Lung (tissue), 11 donors: ENCODE measurements at regions not wholly inside any gene's neighbourhood (a gene's known extent, or its start where the extent isn't known, plus 50 kb on each side); places are given as distances from the start of the nearest gene placed in this dataset.

ENCODE experiments used
- ATAC-seq: fragments of 200-7000 bp; cut with Tn5 transposase; one replicate; pipeline ENCODE4 v1.9.1; 2020; ENCODE audit warnings: moderate number of reproducible peaks; ENCODE audit not compliant: insufficient read depth, low FRiP score
- DNase-seq, 3 donors: peaks; one replicate each; pipeline ENCODE4 v3.0.0-alpha.2; 2013 to 2017
- H3K27ac ChIP-seq, 2 donors: one replicate each; pipeline ENCODE4 v1.5.1; 2013; ENCODE audit warnings: mild to moderate bottlenecking in 2 of 2, moderate library complexity in 2 of 2, control low read depth in 1 of 2, inconsistent platforms in 1 of 2, low read depth in 1 of 2, low read length in 1 of 2
- H3K27me3 ChIP-seq, 3 donors: one replicate each; pipeline ENCODE4 v1.5.1; 2013; ENCODE audit warnings: low read length in 2 of 3; ENCODE audit not compliant: control insufficient read depth in 3 of 3, insufficient read depth in 3 of 3
- H3K36me3 ChIP-seq, 4 donors: one replicate each; pipeline ENCODE4 v1.5.1; 2013; ENCODE audit warnings: low read length in 4 of 4, mild to moderate bottlenecking in 1 of 4, moderate library complexity in 1 of 4; ENCODE audit not compliant: control insufficient read depth in 4 of 4, insufficient read depth in 4 of 4
- H3K4me1 ChIP-seq, 5 donors: one replicate each; pipeline ENCODE4 v1.5.1; 2013; ENCODE audit warnings: low read length in 5 of 5, mild to moderate bottlenecking in 2 of 5, moderate library complexity in 1 of 5; ENCODE audit not compliant: control insufficient read depth in 5 of 5, insufficient read depth in 5 of 5
- H3K4me3 ChIP-seq: one replicate; pipeline ENCODE4 v1.5.1; 2013; ENCODE audit warnings: mild to moderate bottlenecking, control low read depth, moderate library complexity
- H3K9ac ChIP-seq, 2 donors: one replicate each; pipeline ENCODE4 v1.5.1; 2013; ENCODE audit warnings: low read length in 2 of 2, control low read depth in 1 of 2; ENCODE audit not compliant: insufficient read depth in 1 of 2
- H3K9me3 ChIP-seq, 4 donors: one replicate each; pipeline ENCODE4 v1.5.1; 2013; ENCODE audit warnings: low read length in 3 of 4, mild to moderate bottlenecking in 1 of 4, moderate library complexity in 1 of 4; ENCODE audit not compliant: control insufficient read depth in 4 of 4, insufficient read depth in 3 of 4
- WGBS, 2 donors: extraction: QIAGEN DNeasy Blood & Tissue Kit; methylation state at CpG; one replicate each; pipeline ENCODE4 v1.1.7; 2013; 5-methylcytosine and 5-hydroxymethylcytosine counted together
- TF ChIP-seq, protein P1 (sequence below): IDR thresholded peaks from 2 replicates; pipeline ENCODE4 v1.5.1; 2012; ENCODE audit warnings: mild to moderate bottlenecking; ENCODE audit errors: control extremely low read depth, extremely low read depth
- donor health status: control.
- donor health status: control.
- donor health status: Bipolar disorder and iron deficiency.
- donor health status: healthy.
- donor health status: DM: yes; HTN: yes; CAD: no.

DNA sequence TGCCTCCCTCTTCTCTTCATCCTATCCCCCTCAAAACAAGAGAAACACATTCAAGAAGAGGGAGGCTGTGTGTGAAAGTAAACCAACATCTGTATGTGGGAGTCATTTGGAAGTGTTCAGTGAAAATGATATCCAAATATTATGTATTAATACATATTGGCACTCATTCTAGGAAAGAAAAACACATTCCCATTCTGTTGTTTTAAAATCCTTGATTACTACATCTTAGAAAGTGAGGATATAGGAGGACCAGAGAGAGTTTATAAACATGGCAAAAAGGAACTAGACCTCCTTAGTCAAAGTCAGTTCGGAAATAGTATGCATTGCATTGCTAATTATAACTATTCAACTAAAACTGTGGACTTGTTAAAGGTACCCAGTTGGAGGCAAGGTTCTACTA, 786.6 kb downstream of the ADGRL2 start:
- Histone ChIP-seq H3K9me3 (no peaks in the 10 kb centered on the region), H3K27me3 (no peaks in the 10 kb centered on the region), H3K27ac (no peak overlapping the region), H3K9ac (no peak overlapping the region), H3K4me1 (no peaks in the 10 kb centered on the region), H3K36me3 (no peaks in the 10 kb centered on the region), H3K4me3 (no peak overlapping the region)
- TF ChIP-seq, protein P1, sequence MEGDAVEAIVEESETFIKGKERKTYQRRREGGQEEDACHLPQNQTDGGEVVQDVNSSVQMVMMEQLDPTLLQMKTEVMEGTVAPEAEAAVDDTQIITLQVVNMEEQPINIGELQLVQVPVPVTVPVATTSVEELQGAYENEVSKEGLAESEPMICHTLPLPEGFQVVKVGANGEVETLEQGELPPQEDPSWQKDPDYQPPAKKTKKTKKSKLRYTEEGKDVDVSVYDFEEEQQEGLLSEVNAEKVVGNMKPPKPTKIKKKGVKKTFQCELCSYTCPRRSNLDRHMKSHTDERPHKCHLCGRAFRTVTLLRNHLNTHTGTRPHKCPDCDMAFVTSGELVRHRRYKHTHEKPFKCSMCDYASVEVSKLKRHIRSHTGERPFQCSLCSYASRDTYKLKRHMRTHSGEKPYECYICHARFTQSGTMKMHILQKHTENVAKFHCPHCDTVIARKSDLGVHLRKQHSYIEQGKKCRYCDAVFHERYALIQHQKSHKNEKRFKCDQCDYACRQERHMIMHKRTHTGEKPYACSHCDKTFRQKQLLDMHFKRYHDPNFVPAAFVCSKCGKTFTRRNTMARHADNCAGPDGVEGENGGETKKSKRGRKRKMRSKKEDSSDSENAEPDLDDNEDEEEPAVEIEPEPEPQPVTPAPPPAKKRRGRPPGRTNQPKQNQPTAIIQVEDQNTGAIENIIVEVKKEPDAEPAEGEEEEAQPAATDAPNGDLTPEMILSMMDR, result no peak
- 78 to 84% methylated on average over 1 of the region's 1 CpG for WGBS, 2 donors
- no peak for DNase-seq
- no peak for ATAC-seq

DNA sequence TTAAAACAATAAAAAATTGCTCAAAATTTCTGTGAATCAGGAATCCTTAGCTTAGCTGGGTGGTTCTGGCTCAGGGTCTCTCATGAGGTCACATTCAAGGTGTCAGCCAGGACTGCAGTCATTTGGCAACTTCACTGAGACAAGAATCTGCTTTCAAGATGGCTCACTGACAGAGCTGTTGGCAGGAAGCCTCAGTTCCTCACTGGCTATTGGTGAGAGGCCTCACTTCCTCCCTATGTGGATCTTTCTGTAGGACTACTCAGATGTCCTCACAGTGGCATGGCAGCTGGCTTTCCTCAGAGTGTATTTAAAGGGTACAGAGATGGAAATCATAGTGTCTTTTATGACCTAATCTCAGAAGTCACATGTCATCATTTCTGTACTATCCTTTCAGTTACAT, 785.7 kb downstream of the ADGRL2 start:
- TF ChIP-seq, protein P1, result no peak
- Histone ChIP-seq H3K9ac (no peak overlapping the region), H3K4me3 (no peak overlapping the region), H3K9me3 (no peaks in the 10 kb centered on the region), H3K36me3 (no peaks in the 10 kb centered on the region), H3K27ac (no peak overlapping the region), H3K27me3 (no peaks in the 10 kb centered on the region), H3K4me1 (no peaks in the 10 kb centered on the region)
- DNase-seq (peak; percentile 26 to 61 (median 53)), ATAC-seq (no peak)

DNA sequence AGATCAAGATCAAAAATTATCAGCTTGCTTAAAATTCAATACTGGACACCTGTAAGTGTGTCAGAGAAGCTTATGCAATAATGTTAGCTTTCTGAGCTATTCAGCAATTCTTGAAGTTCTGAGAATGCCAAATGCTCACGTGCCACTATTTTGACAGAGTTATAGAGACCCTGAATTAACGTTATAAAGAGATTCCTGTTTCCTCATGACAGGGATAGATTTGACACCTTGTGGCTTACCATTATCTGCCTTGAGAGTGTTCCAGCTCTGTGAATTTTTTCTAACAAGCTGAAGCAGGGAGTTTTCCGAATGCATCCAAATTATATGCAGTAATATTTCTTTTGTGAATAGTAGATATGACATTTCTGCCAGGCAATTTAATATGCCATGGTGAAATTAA, 781.6 kb downstream of the ADGRL2 start:
- TF ChIP-seq, protein P1, result no peak
- 39 to 43% methylated on average over 3 of the region's 3 CpGs for WGBS, 2 donors
- H3K36me3 ChIP-seq, result no peaks in the 10 kb centered on the region
- no peak overlapping the region for H3K4me3 ChIP-seq
- H3K9me3 ChIP-seq, result no peaks in the 10 kb centered on the region
- H3K4me1 ChIP-seq, result peaks cover 0 to 2% (median 0%) of the 10 kb centered on the region in 5 donors
- H3K27me3 ChIP-seq, result no peaks in the 10 kb centered on the region
- ATAC-seq (no peak), DNase-seq (no peak)
- no peak overlapping the region for H3K9ac ChIP-seq
- H3K27ac ChIP-seq, result no peak overlapping the region

DNA sequence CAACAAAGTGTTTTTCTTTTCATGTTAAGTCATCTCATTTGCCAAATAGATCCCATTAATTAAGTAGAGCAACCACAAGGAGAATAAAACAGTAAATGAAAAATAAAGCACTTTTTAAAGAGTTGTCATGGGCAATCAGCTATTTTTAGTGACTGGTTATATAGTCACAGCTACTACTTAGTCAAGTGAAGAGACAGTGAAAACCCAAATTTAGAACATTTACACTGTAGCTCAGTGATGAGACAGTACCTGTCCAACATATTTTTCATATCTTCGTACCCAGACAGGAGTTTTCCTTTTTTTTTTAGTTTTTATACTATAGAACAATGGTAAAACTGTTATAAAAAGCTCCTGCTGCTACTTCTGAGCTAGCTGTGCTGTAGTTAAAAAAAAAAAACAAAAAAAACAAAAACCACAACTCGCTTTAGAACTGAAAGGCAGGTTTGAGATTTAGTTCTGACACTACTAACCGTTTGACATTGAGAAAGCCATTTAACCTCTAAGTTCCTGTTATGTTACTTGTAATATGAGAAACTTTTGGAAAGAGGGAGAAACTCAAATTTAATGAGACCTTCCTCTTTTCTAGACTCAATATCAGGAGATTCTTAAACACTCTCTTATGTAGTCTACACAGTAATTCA, 777.5 kb downstream of the ADGRL2 start:
- no peak overlapping the region for H3K27ac ChIP-seq
- H3K27me3 ChIP-seq, result no peaks in the 10 kb centered on the region
- DNase-seq (peak in 1 of 3 donors; percentile 22), ATAC-seq (no peak)
- H3K9ac ChIP-seq, result no peak overlapping the region
- WGBS, 2 donors, result 40 to 48% methylated on average over 3 of the region's 3 CpGs
- no peaks in the 10 kb centered on the region for H3K9me3 ChIP-seq
- peaks cover 0 to 2% (median 0%) of the 10 kb centered on the region in 5 donors for H3K4me1 ChIP-seq
- no peaks in the 10 kb centered on the region for H3K36me3 ChIP-seq
- no peak overlapping the region for H3K4me3 ChIP-seq
- TF ChIP-seq, protein P1, result no peak
